ENCODE measurements at regions not wholly inside any gene's neighbourhood (a gene's known extent, or its start where the extent isn't known, plus 50 kb on each side); places are given as distances from the start of the nearest gene placed in this dataset.

DNA sequence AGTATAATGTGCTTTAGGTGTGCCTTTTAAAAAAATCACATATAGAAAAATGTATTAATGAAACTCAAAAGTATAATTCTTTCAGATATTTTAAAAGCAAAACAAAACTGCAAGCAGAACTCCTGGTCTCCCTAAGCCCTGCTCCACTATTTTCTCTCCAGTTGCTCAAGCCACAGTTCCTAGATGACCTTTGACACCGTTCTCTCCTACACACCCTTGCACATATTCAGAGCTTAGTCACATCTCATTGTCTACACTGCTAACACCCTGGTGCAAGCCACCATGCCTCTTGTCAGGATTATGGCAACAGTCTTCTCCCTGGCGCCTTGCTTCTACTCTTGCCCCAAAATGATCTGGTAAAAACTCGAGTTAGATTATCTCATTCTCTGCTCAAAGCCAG is 50.2 kb upstream of the ROR1 start:
- Histone ChIP-seq H3K79me2 (ENCODE audit: insufficient read depth, low read depth) (no peaks in the 10 kb centered on the region), H3K27me3 (ENCODE audit: insufficient read depth, low read depth) (no peaks in the 10 kb centered on the region), H2AFZ (ENCODE audit: low read depth) (no peak overlapping the region), H3K36me3 (ENCODE audit: insufficient read depth) (no peaks in the 10 kb centered on the region), H3K4me1 (ENCODE audit: low read depth, poor library complexity, severe bottlenecking) (peaks cover 36% of the 10 kb centered on the region), H4K20me1 (ENCODE audit: insufficient read depth) (no peaks in the 10 kb centered on the region), H3K27ac (no peak overlapping the region), H3K4me3 (IDR thresholded peaks at IDR 0.05; ENCODE audit: insufficient read depth, low read depth, low read length) (no peak overlapping the region), H3K9ac (no peak overlapping the region), H3K4me2 (no peak overlapping the region)
- TF ChIP-seq, protein P1, sequence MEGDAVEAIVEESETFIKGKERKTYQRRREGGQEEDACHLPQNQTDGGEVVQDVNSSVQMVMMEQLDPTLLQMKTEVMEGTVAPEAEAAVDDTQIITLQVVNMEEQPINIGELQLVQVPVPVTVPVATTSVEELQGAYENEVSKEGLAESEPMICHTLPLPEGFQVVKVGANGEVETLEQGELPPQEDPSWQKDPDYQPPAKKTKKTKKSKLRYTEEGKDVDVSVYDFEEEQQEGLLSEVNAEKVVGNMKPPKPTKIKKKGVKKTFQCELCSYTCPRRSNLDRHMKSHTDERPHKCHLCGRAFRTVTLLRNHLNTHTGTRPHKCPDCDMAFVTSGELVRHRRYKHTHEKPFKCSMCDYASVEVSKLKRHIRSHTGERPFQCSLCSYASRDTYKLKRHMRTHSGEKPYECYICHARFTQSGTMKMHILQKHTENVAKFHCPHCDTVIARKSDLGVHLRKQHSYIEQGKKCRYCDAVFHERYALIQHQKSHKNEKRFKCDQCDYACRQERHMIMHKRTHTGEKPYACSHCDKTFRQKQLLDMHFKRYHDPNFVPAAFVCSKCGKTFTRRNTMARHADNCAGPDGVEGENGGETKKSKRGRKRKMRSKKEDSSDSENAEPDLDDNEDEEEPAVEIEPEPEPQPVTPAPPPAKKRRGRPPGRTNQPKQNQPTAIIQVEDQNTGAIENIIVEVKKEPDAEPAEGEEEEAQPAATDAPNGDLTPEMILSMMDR (conservative IDR thresholded peaks at IDR 0.05; ENCODE audit: low read depth, low read length), result no peak
